ENCODE measurements at regions not wholly inside any gene's neighbourhood (a gene's known extent, or its start where the extent isn't known, plus 50 kb on each side); places are given as distances from the start of the nearest gene placed in this dataset.

- H3K27ac Mint-ChIP-seq = no peak overlapping the region
- ATAC-seq = no peak
- no peaks in the 10 kb centered on the region for H3K36me3 Mint-ChIP-seq
Measured at GRCh38 chr14:42782754-42783153, 1176.1 kb downstream of the LRFN5 start.

GRCh38 chr14:42778984-42779383 lies 1172.3 kb downstream of the LRFN5 start:
- Mint-ChIP-seq H3K36me3 (no peaks in the 10 kb centered on the region), H3K27ac (no peak overlapping the region), H3K9me3 (peaks cover 14 to 17% of the 10 kb centered on the region in 2 donors)
- no peak for DNase-seq (ENCODE audit: low spot score in 2 of 2)
- ATAC-seq = no peak

More at GRCh38 chr14:42782754-42783153, 1176.1 kb downstream of the LRFN5 start:
- no peak for DNase-seq (ENCODE audit: low spot score in 2 of 2)
- H3K9me3 Mint-ChIP-seq = peaks cover 17 to 18% of the 10 kb centered on the region in 2 donors

GRCh38 chr14:42750771-42751170 lies 1144.1 kb downstream of the LRFN5 start:
- Mint-ChIP-seq H3K27ac (no peak overlapping the region), H3K9me3 (peaks cover 7 to 9% of the 10 kb centered on the region in 2 donors), H3K36me3 (no peaks in the 10 kb centered on the region)
- DNase-seq (ENCODE audit: low spot score in 2 of 2) (no peak), ATAC-seq (no peak)

- ATAC-seq (no peak), DNase-seq (ENCODE audit: low spot score in 2 of 2) (no peak)
- H3K36me3 Mint-ChIP-seq = no peaks in the 10 kb centered on the region
- no peak overlapping the region for H3K27ac Mint-ChIP-seq
- H3K9me3 Mint-ChIP-seq = peaks cover 21 to 27% of the 10 kb centered on the region in 2 donors
Measured at GRCh38 chr14:42742084-42742483, 1135.4 kb downstream of the LRFN5 start.

GRCh38 chr14:42736408-42736807 lies 1129.7 kb downstream of the LRFN5 start:
- no peak for ATAC-seq
- peaks cover 7 to 20% of the 10 kb centered on the region in 2 donors for H3K9me3 Mint-ChIP-seq
- DNase-seq (ENCODE audit: low spot score in 2 of 2) = no peak
- H3K36me3 Mint-ChIP-seq = no peaks in the 10 kb centered on the region
- H3K27ac Mint-ChIP-seq = no peak overlapping the region

GRCh38 chr14:42734041-42734440 lies 1127.4 kb downstream of the LRFN5 start:
- ATAC-seq (no peak), DNase-seq (ENCODE audit: low spot score in 2 of 2) (no peak)
- peaks cover 0 to 4% of the 10 kb centered on the region in 2 donors for H3K36me3 Mint-ChIP-seq
- peaks cover 8 to 12% of the 10 kb centered on the region in 2 donors for H3K9me3 Mint-ChIP-seq
- no peak overlapping the region for H3K27ac Mint-ChIP-seq

GRCh38 chr14:42732005-42732404 lies 1125.3 kb downstream of the LRFN5 start:
- ATAC-seq = no peak
- Mint-ChIP-seq H3K27ac (no peak overlapping the region), H3K9me3 (peaks cover 8 to 16% of the 10 kb centered on the region in 2 donors), H3K36me3 (peaks cover 0 to 4% of the 10 kb centered on the region in 2 donors)
- no peak for DNase-seq (ENCODE audit: low spot score in 2 of 2)

- Mint-ChIP-seq H3K27ac (no peak overlapping the region), H3K9me3 (peaks cover 9 to 20% of the 10 kb centered on the region in 2 donors), H3K36me3 (peaks cover 0 to 4% of the 10 kb centered on the region in 2 donors)
- DNase-seq (ENCODE audit: low spot score in 2 of 2) (no peak), ATAC-seq (no peak)
Measured at GRCh38 chr14:42731480-42731879, 1124.8 kb downstream of the LRFN5 start.

- H3K9me3 Mint-ChIP-seq = peaks cover 13% of the 10 kb centered on the region in 2 donors
- H3K36me3 Mint-ChIP-seq = peaks cover 0 to 4% of the 10 kb centered on the region in 2 donors
- ATAC-seq (no peak), DNase-seq (ENCODE audit: low spot score in 2 of 2) (no peak)
- H3K27ac Mint-ChIP-seq = no peak overlapping the region
Measured at GRCh38 chr14:42729681-42730080, 1123.0 kb downstream of the LRFN5 start.

- no peak overlapping the region for H3K27ac Mint-ChIP-seq
- peaks cover 7 to 15% of the 10 kb centered on the region in 2 donors for H3K9me3 Mint-ChIP-seq
- no peaks in the 10 kb centered on the region for H3K36me3 Mint-ChIP-seq
- DNase-seq (ENCODE audit: low spot score in 2 of 2) (no peak), ATAC-seq (no peak)
Measured at GRCh38 chr14:42719391-42719790, 1112.7 kb downstream of the LRFN5 start.

GRCh38 chr14:42715316-42715715 lies 1108.6 kb downstream of the LRFN5 start:
- no peaks in the 10 kb centered on the region for H3K36me3 Mint-ChIP-seq
- ATAC-seq = no peak
- DNase-seq (ENCODE audit: low spot score in 2 of 2) = no peak
- peaks cover 7 to 23% of the 10 kb centered on the region in 2 donors for H3K9me3 Mint-ChIP-seq
- no peak overlapping the region for H3K27ac Mint-ChIP-seq

GRCh38 chr14:42710071-42710470 lies 1103.4 kb downstream of the LRFN5 start:
- DNase-seq (ENCODE audit: low spot score in 2 of 2) = no peak
- peaks cover 14 to 15% of the 10 kb centered on the region in 2 donors for H3K9me3 Mint-ChIP-seq
- no peak for ATAC-seq

GRCh38 chr14:42703501-42703900 lies 1096.8 kb downstream of the LRFN5 start:
- Mint-ChIP-seq H3K9me3 (peaks cover 5 to 14% of the 10 kb centered on the region in 2 donors), H3K27ac (no peak overlapping the region), H3K36me3 (no peaks in the 10 kb centered on the region)
- DNase-seq (ENCODE audit: low spot score in 2 of 2) (no peak), ATAC-seq (no peak)

More at GRCh38 chr14:42710071-42710470, 1103.4 kb downstream of the LRFN5 start:
- H3K27ac Mint-ChIP-seq = no peak overlapping the region
- H3K36me3 Mint-ChIP-seq = no peaks in the 10 kb centered on the region

- DNase-seq (ENCODE audit: low spot score in 2 of 2) = no peak
- H3K9me3 Mint-ChIP-seq = peaks cover 18 to 23% of the 10 kb centered on the region in 2 donors
- H3K27ac Mint-ChIP-seq = no peak overlapping the region
- no peak for ATAC-seq
- no peaks in the 10 kb centered on the region for H3K36me3 Mint-ChIP-seq
Measured at GRCh38 chr14:42687421-42687820, 1080.7 kb downstream of the LRFN5 start.

- Mint-ChIP-seq H3K36me3 (no peaks in the 10 kb centered on the region), H3K9me3 (peaks cover 9 to 17% of the 10 kb centered on the region in 2 donors)
Measured at GRCh38 chr14:42683707-42684106, 1077.0 kb downstream of the LRFN5 start.

GRCh38 chr14:42676636-42677035 lies 1070.0 kb downstream of the LRFN5 start:
- peaks cover 13 to 14% of the 10 kb centered on the region in 2 donors for H3K9me3 Mint-ChIP-seq
- no peaks in the 10 kb centered on the region for H3K36me3 Mint-ChIP-seq

More at GRCh38 chr14:42683707-42684106, 1077.0 kb downstream of the LRFN5 start:
- H3K27ac Mint-ChIP-seq = no peak overlapping the region
- ATAC-seq (no peak), DNase-seq (ENCODE audit: low spot score in 2 of 2) (no peak)

GRCh38 chr14:42673963-42674362 lies 1067.3 kb downstream of the LRFN5 start:
- Mint-ChIP-seq H3K27ac (no peak overlapping the region), H3K9me3 (peaks cover 13 to 14% of the 10 kb centered on the region in 2 donors), H3K36me3 (no peaks in the 10 kb centered on the region)
- no peak for DNase-seq (ENCODE audit: low spot score in 2 of 2)
- no peak for ATAC-seq

More at GRCh38 chr14:42676636-42677035, 1070.0 kb downstream of the LRFN5 start:
- ATAC-seq (no peak), DNase-seq (ENCODE audit: low spot score in 2 of 2) (no peak)
- H3K27ac Mint-ChIP-seq = no peak overlapping the region

GRCh38 chr14:42671636-42672035 lies 1065.0 kb downstream of the LRFN5 start:
- DNase-seq (ENCODE audit: low spot score in 2 of 2) (no peak), ATAC-seq (no peak)
- Mint-ChIP-seq H3K9me3 (peaks cover 13 to 19% of the 10 kb centered on the region in 2 donors), H3K27ac (no peak overlapping the region), H3K36me3 (no peaks in the 10 kb centered on the region)
